ENCODE measurements at regions not wholly inside any gene's neighbourhood (a gene's known extent, or its start where the extent isn't known, plus 50 kb on each side); places are given as distances from the start of the nearest gene placed in this dataset.
"Not testable (repeated sequence)": the region's sequence is repeated elsewhere in the genome, so short reads cannot be mapped to it uniquely, and the experiment has no call there.

- no peak overlapping the region for H3K4me3 ChIP-seq (ENCODE audit: low read depth, low read length)
- CTCF ChIA-PET = no interaction called here
- DNase-seq (ENCODE audit: low read depth, low spot score) = no peak
- POLR2A ChIA-PET = no interaction called here
- TF ChIP-seq CTCF (IDR thresholded peaks at IDR 0.05; ENCODE audit: insufficient read depth, low read length, missing control alignments) = no peak
Observed at GRCh38 chr3:189375532-189375931, 203.8 kb downstream of the TPRG1 start.

- POLR2A ChIA-PET = no interaction called here
- no peak for TF ChIP-seq CTCF (IDR thresholded peaks at IDR 0.05; ENCODE audit: insufficient read depth, low read length, missing control alignments)
- CTCF ChIA-PET = interaction anchor here (1.0 kb wide), 1 partner anchor 10 kb away, joined by 4 read pairs; no protein-coding TSS in a partner anchor
Observed at GRCh38 chr3:189383630-189384029, 211.9 kb downstream of the TPRG1 start.

GRCh38 chr3:189385880-189386279 lies 214.1 kb downstream of the TPRG1 start:
- DNase-seq (ENCODE audit: low read depth, low spot score); H3K4me3 ChIP-seq (ENCODE audit: low read depth, low read length); CTCF ChIA-PET; POLR2A ChIA-PET: not testable (repeated sequence)

More at GRCh38 chr3:189383630-189384029, 211.9 kb downstream of the TPRG1 start:
- no peak for DNase-seq (ENCODE audit: low read depth, low spot score)
- H3K4me3 ChIP-seq (ENCODE audit: low read depth, low read length) = no peak overlapping the region

GRCh38 chr3:189386739-189387138 lies 215.0 kb downstream of the TPRG1 start:
- TF ChIP-seq CTCF (IDR thresholded peaks at IDR 0.05; ENCODE audit: insufficient read depth, low read length, missing control alignments) = no peak
- POLR2A ChIA-PET = no interaction called here
- DNase-seq (ENCODE audit: low read depth, low spot score) = no peak
- H3K4me3 ChIP-seq (ENCODE audit: low read depth, low read length) = no peak overlapping the region
- CTCF ChIA-PET = no interaction called here

- no peak for DNase-seq (ENCODE audit: low read depth, low spot score)
- TF ChIP-seq CTCF (IDR thresholded peaks at IDR 0.05; ENCODE audit: insufficient read depth, low read length, missing control alignments) = no peak
- POLR2A ChIA-PET = no interaction called here
- CTCF ChIA-PET = no interaction called here
- H3K4me3 ChIP-seq (ENCODE audit: low read depth, low read length) = no peak overlapping the region
Observed at GRCh38 chr3:189389346-189389745, 217.6 kb downstream of the TPRG1 start.

- no peak for TF ChIP-seq CTCF (IDR thresholded peaks at IDR 0.05; ENCODE audit: insufficient read depth, low read length, missing control alignments)
- DNase-seq (ENCODE audit: low read depth, low spot score) = no peak
- H3K4me3 ChIP-seq (ENCODE audit: low read depth, low read length) = no peak overlapping the region
- CTCF ChIA-PET = no interaction called here
- POLR2A ChIA-PET = no interaction called here
Observed at GRCh38 chr3:189393598-189393997, 221.8 kb downstream of the TPRG1 start.

GRCh38 chr3:189394599-189395121 lies 222.9 kb downstream of the TPRG1 start:
- ChIA-PET CTCF (no interaction called here), POLR2A (no interaction called here)

More at GRCh38 chr3:189394599-189395121, 222.9 kb downstream of the TPRG1 start:
- no peak for DNase-seq (ENCODE audit: low read depth, low spot score)
- no peak for TF ChIP-seq CTCF (IDR thresholded peaks at IDR 0.05; ENCODE audit: insufficient read depth, low read length, missing control alignments)
- H3K4me3 ChIP-seq (ENCODE audit: low read depth, low read length) = no peak overlapping the region
